B cell (primary cell): ENCODE measurements at regions not wholly inside any gene's neighbourhood (a gene's known extent, or its start where the extent isn't known, plus 50 kb on each side); places are given as distances from the start of the nearest gene placed in this dataset.

Source experiments
- ATAC-seq: fragments of 200-7000 bp; cut with Tn5 transposase; one replicate; pipeline ENCODE4 v1.10.0; 2021; ENCODE audit warnings: low read depth, mild to moderate bottlenecking, moderate number of reproducible peaks, moderate library complexity
- CTCF ChIA-PET: fragments of 350-600 bp; sonication (Branson Sonifier 250); formaldehyde crosslinking; loops from one replicate; lab custom pipeline; 2021; ENCODE audit warnings: antibody characterized with exemption, inconsistent platforms; lab: Charles Lee
- POLR2A ChIA-PET: fragments of 350-600 bp; sonication (Branson Sonifier 250); formaldehyde crosslinking; loops from one replicate; lab custom pipeline; 2021; ENCODE audit warnings: antibody characterized with exemption; lab: Charles Lee
- DNase-seq: peaks from one replicate; pipeline ENCODE4 v3.0.0; 2013
- H2AFZ ChIP-seq: 2 replicates; pipeline ENCODE4 v1.6.1; 2012; ENCODE audit warnings: mild to moderate bottlenecking, low read depth, low read length; ENCODE audit not compliant: insufficient read depth, poor library complexity, severe bottlenecking
- H3K27ac ChIP-seq, 2 donors: 1 replicate in 1 of 2; 2 replicates in 1 of 2; pipeline ENCODE4 v1.5.1; 2012 to 2013; ENCODE audit warnings: low read length in 2 of 2, mild to moderate bottlenecking in 2 of 2, moderate library complexity in 1 of 2
- H3K27me3 ChIP-seq, 4 experiments: fragments of 200-600 bp in 1 of 4; sonication (generic) in 1 of 4; replicated peaks in 1 of 4; 1 replicate in 2 of 4; 2 replicates in 2 of 4; pipeline versions ENCODE4 v1.6.1 to v1.7.0; 2013 to 2016; ENCODE audit warnings: low read length in 3 of 4, mild to moderate bottlenecking in 2 of 4, mixed read lengths in 1 of 4, moderate library complexity in 1 of 4; ENCODE audit not compliant: insufficient read depth in 4 of 4, control insufficient read depth in 3 of 4; ENCODE audit errors: control extremely low read depth in 1 of 4
- H3K36me3 ChIP-seq, 2 experiments: replicated peaks in 1 of 2; 1 replicate in 1 of 2; 2 replicates in 1 of 2; pipeline versions ENCODE4 v1.6.1 to v1.7.1; 2013; ENCODE audit warnings: low read length in 1 of 2; ENCODE audit not compliant: insufficient read depth in 2 of 2, control insufficient read depth in 1 of 2; ENCODE audit errors: control extremely low read depth in 1 of 2, extremely low read depth in 1 of 2
- H3K4me1 ChIP-seq, 2 donors: fragments of 200-600 bp in 1 of 2; sonication (generic) in 1 of 2; 1 replicate in 1 of 2; 2 replicates in 1 of 2; pipeline versions ENCODE4 v1.5.1 to v1.6.1; 2013 to 2017; ENCODE audit warnings: low read length in 2 of 2; ENCODE audit not compliant: control insufficient read depth in 2 of 2, insufficient read depth in 2 of 2
- H3K4me2 ChIP-seq: replicated peaks from 2 replicates; pipeline ENCODE3; 2012; ENCODE audit warnings: mild to moderate bottlenecking, low read depth, low read length; ENCODE audit not compliant: poor library complexity, severe bottlenecking
- H3K4me3 ChIP-seq, 5 experiments: fragments of 200-600 bp in 1 of 5; sonication (generic) in 1 of 5; 1 replicate in 3 of 5; 2 replicates in 2 of 5; pipeline versions ENCODE4 v1.5.1 to v1.7.0; 2011 to 2016; ENCODE audit warnings: low read length in 4 of 5, mild to moderate bottlenecking in 4 of 5, low read depth in 2 of 5, control low read depth in 1 of 5, moderate library complexity in 1 of 5; ENCODE audit not compliant: insufficient read depth in 1 of 5; ENCODE audit errors: control extremely low read depth in 1 of 5, extremely low read depth in 1 of 5
- H3K79me2 ChIP-seq: fragments of 200-600 bp; sonication (generic); one replicate; pipeline ENCODE4 v1.6.0; 2016; ENCODE audit warnings: low read length; ENCODE audit not compliant: control insufficient read depth, insufficient read depth
- H3K9ac ChIP-seq: fragments of 200-600 bp; sonication (generic); 2 replicates; pipeline ENCODE4 v1.6.1; 2017; ENCODE audit warnings: mild to moderate bottlenecking, low read length, moderate library complexity
- H3K9me3 ChIP-seq, 3 donors: one replicate each; pipeline versions ENCODE4 v1.6.1 to v1.7.1; 2013; ENCODE audit warnings: low read length in 2 of 3; ENCODE audit not compliant: control insufficient read depth in 2 of 3, insufficient read depth in 1 of 3; ENCODE audit errors: control extremely low read depth in 1 of 3
- H4K20me1 ChIP-seq: 2 replicates; pipeline ENCODE4 v1.6.0; 2012; ENCODE audit warnings: mild to moderate bottlenecking, low read length; ENCODE audit not compliant: insufficient read depth, control insufficient read depth, poor library complexity, severe bottlenecking
- H3K27ac Mint-ChIP-seq: one replicate; pipeline ENCODE4 v1.8.0; 2021; ENCODE audit warnings: mixed read lengths
- H3K27me3 Mint-ChIP-seq: one replicate; pipeline ENCODE4 v1.8.0; 2021; ENCODE audit warnings: mixed read lengths
- H3K4me1 Mint-ChIP-seq: one replicate; pipeline ENCODE4 v1.8.0; 2021; ENCODE audit warnings: mixed read lengths
- H3K4me3 Mint-ChIP-seq: one replicate; pipeline ENCODE4 v1.8.0; 2021; ENCODE audit warnings: mixed read lengths
- H3K9me3 Mint-ChIP-seq: one replicate; pipeline ENCODE4 v1.8.0; 2022; ENCODE audit warnings: mixed read lengths; ENCODE audit not compliant: insufficient read depth
- CTCF ChIP-seq: fragments of 200-600 bp; IDR thresholded peaks from one replicate; pipeline ENCODE4 v1.8.0; 2022; ENCODE audit warnings: antibody characterized with exemption, mild to moderate bottlenecking
- EZH2 ChIP-seq: IDR thresholded peaks from 2 replicates; pipeline ENCODE4 v1.6.1; 2012; ENCODE audit warnings: borderline replicate concordance, low read depth, mild to moderate bottlenecking, moderate library complexity, low read length; ENCODE audit not compliant: insufficient read depth, poor library complexity, severe bottlenecking
- WGBS: methylation state at CpG from one replicate; pipeline ENCODE4 v1.1.5; 2013; ENCODE audit warnings: missing lambda C conversion rate; ENCODE audit not compliant: insufficient coverage; 5-methylcytosine and 5-hydroxymethylcytosine counted together
- intact Hi-C: fragments of 100-400 bp; cut with micrococcal nuclease; formaldehyde crosslinking; loops from one replicate; pipeline ENCODE4 v1.10.0; 2022

GRCh38 chr2:589281-590130, 87.7 kb downstream of the TMEM18 start:
- no peaks in the 10 kb centered on the region for H4K20me1 ChIP-seq
- peaks cover 10 to 14% of the 10 kb centered on the region in 2 donors for H3K4me1 ChIP-seq
- H3K9me3 ChIP-seq = no peaks in the 10 kb centered on the region
- H3K79me2 ChIP-seq = no peaks in the 10 kb centered on the region
- no peak overlapping the region for H3K4me3 ChIP-seq
- Mint-ChIP-seq H3K4me3 (no peak overlapping the region), H3K27me3 (peaks cover 18% of the 10 kb centered on the region), H3K4me1 (peaks cover 12% of the 10 kb centered on the region), H3K9me3 (no peaks in the 10 kb centered on the region), H3K27ac (no peak overlapping the region)
- no peak for DNase-seq
- no peak overlapping the region for H2AFZ ChIP-seq
- intact Hi-C loops = no loop called here
- no peak for TF ChIP-seq EZH2
- TF ChIP-seq CTCF = no peak
- H3K27ac ChIP-seq = no peak overlapping the region
- WGBS = 100% methylated on average over 5 of the region's 10 CpGs
- POLR2A ChIA-PET = no interaction called here
- CTCF ChIA-PET = no interaction called here
- no peaks in the 10 kb centered on the region for H3K36me3 ChIP-seq
- ATAC-seq = no peak
- no peak overlapping the region for H3K9ac ChIP-seq
- H3K27me3 ChIP-seq = peaks cover 0 to 10% (median 3%) of the 10 kb centered on the region in 4 experiments
- no peak overlapping the region for H3K4me2 ChIP-seq

- H3K27ac Mint-ChIP-seq = no peak overlapping the region
- ChIA-PET POLR2A (no interaction called here), CTCF (no interaction called here)
- H3K4me1 Mint-ChIP-seq = peaks cover 12% of the 10 kb centered on the region
- H3K4me3 Mint-ChIP-seq = no peak overlapping the region
- TF ChIP-seq CTCF (no peak), EZH2 (no peak)
- no peaks in the 10 kb centered on the region for H3K36me3 ChIP-seq
- peaks cover 10 to 14% of the 10 kb centered on the region in 2 donors for H3K4me1 ChIP-seq
- H2AFZ ChIP-seq = no peak overlapping the region
- H3K4me2 ChIP-seq = no peak overlapping the region
- intact Hi-C loops = no loop called here
- peaks cover 0 to 1% (median 0%) of the 10 kb centered on the region in 3 donors for H3K9me3 ChIP-seq
- 95% methylated on average over 17 of the region's 17 CpGs for WGBS
- peaks cover 0 to 10% (median 3%) of the 10 kb centered on the region in 4 experiments for H3K27me3 ChIP-seq
- DNase-seq (no peak), ATAC-seq (no peak)
- no peak overlapping the region for H3K27ac ChIP-seq
- no peaks in the 10 kb centered on the region for H3K79me2 ChIP-seq
- H3K27me3 Mint-ChIP-seq = peaks cover 18% of the 10 kb centered on the region
- H4K20me1 ChIP-seq = no peaks in the 10 kb centered on the region
- H3K9ac ChIP-seq = no peak overlapping the region
- no peak overlapping the region for H3K4me3 ChIP-seq
- no peaks in the 10 kb centered on the region for H3K9me3 Mint-ChIP-seq
Measured at GRCh38 chr2:588074-588645, 89.0 kb downstream of the TMEM18 start.
